ENCODE measurements at regions not wholly inside any gene's neighbourhood (a gene's known extent, or its start where the extent isn't known, plus 50 kb on each side); places are given as distances from the start of the nearest gene placed in this dataset.

DNA sequence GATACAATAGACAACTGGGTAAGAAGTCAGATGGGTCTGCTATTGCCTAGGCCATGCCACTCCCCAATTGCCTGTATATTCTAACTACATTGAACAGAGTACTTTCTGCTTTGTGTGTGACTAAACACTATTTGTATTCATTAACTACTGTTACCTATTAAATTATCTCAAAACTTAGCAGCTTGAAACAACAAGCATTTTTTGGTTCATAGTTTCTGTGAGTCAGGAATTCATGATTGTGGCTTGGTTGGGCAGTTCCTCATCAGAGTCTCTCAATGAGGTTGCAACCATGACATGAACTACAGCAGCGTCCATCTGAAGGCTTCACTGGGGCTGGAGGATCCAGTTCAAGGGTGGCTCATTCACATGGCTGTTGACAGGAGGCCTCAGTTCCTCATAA lies 205.7 kb downstream of the EN1 start:
- TF ChIP-seq, protein P1, sequence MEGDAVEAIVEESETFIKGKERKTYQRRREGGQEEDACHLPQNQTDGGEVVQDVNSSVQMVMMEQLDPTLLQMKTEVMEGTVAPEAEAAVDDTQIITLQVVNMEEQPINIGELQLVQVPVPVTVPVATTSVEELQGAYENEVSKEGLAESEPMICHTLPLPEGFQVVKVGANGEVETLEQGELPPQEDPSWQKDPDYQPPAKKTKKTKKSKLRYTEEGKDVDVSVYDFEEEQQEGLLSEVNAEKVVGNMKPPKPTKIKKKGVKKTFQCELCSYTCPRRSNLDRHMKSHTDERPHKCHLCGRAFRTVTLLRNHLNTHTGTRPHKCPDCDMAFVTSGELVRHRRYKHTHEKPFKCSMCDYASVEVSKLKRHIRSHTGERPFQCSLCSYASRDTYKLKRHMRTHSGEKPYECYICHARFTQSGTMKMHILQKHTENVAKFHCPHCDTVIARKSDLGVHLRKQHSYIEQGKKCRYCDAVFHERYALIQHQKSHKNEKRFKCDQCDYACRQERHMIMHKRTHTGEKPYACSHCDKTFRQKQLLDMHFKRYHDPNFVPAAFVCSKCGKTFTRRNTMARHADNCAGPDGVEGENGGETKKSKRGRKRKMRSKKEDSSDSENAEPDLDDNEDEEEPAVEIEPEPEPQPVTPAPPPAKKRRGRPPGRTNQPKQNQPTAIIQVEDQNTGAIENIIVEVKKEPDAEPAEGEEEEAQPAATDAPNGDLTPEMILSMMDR (IDR thresholded peaks at IDR 0.05; ENCODE audit: low read length): no peak
- no peak for TF ChIP-seq EZH2 (IDR thresholded peaks at IDR 0.05; ENCODE audit: borderline replicate concordance, low read length)
